ENCODE measurements at regions not wholly inside any gene's neighbourhood (a gene's known extent, or its start where the extent isn't known, plus 50 kb on each side); places are given as distances from the start of the nearest gene placed in this dataset.

GRCh38 chr16:76114681-76115080 lies 162.5 kb upstream of the CNTNAP4 start:
- no peak for TF ChIP-seq SIN3A (IDR thresholded peaks at IDR 0.05; ENCODE audit: borderline replicate concordance, insufficient read depth, low read length)
- TF ChIP-seq POLR2AphosphoS5 (IDR thresholded peaks at IDR 0.05; ENCODE audit: low read depth, low read length): no peak
- TF ChIP-seq REST (IDR thresholded peaks at IDR 0.05; ENCODE audit: insufficient read depth in 1 of 2, low read depth in 2 of 2, low read length in 2 of 2): no peak
- no peak for TF ChIP-seq TAF1 (IDR thresholded peaks at IDR 0.05; ENCODE audit: borderline replicate concordance, insufficient read depth, low read length)
- no peak for TF ChIP-seq FOXP2 (optimal IDR thresholded peaks at IDR 0.05; ENCODE audit: borderline replicate concordance, extremely low read depth, extremely low read length, insufficient read depth)

- peak; percentile 60 to 86; a peak in 3 of 4 replicates for TF ChIP-seq REST (IDR thresholded peaks at IDR 0.05; ENCODE audit: insufficient read depth in 1 of 2, low read depth in 2 of 2, low read length in 2 of 2)
- no peak for TF ChIP-seq TAF1 (IDR thresholded peaks at IDR 0.05; ENCODE audit: borderline replicate concordance, insufficient read depth, low read length)
- no peak for TF ChIP-seq POLR2AphosphoS5 (IDR thresholded peaks at IDR 0.05; ENCODE audit: low read depth, low read length)
- no peak for TF ChIP-seq SIN3A (IDR thresholded peaks at IDR 0.05; ENCODE audit: borderline replicate concordance, insufficient read depth, low read length)
- TF ChIP-seq FOXP2 (optimal IDR thresholded peaks at IDR 0.05; ENCODE audit: borderline replicate concordance, extremely low read depth, extremely low read length, insufficient read depth): no peak
Observed at GRCh38 chr16:76118344-76118743, 158.9 kb upstream of the CNTNAP4 start.

GRCh38 chr16:76121636-76122035 lies 155.6 kb upstream of the CNTNAP4 start:
- TF ChIP-seq FOXP2 (optimal IDR thresholded peaks at IDR 0.05; ENCODE audit: borderline replicate concordance, extremely low read depth, extremely low read length, insufficient read depth) (no peak), TAF1 (IDR thresholded peaks at IDR 0.05; ENCODE audit: borderline replicate concordance, insufficient read depth, low read length) (no peak), POLR2AphosphoS5 (IDR thresholded peaks at IDR 0.05; ENCODE audit: low read depth, low read length) (no peak), REST (IDR thresholded peaks at IDR 0.05; ENCODE audit: insufficient read depth in 1 of 2, low read depth in 2 of 2, low read length in 2 of 2) (no peak), SIN3A (IDR thresholded peaks at IDR 0.05; ENCODE audit: borderline replicate concordance, insufficient read depth, low read length) (no peak)

GRCh38 chr16:76123966-76124365 lies 153.2 kb upstream of the CNTNAP4 start:
- TF ChIP-seq TAF1 (IDR thresholded peaks at IDR 0.05; ENCODE audit: borderline replicate concordance, insufficient read depth, low read length): no peak
- TF ChIP-seq REST (IDR thresholded peaks at IDR 0.05; ENCODE audit: insufficient read depth in 1 of 2, low read depth in 2 of 2, low read length in 2 of 2): no peak
- no peak for TF ChIP-seq FOXP2 (optimal IDR thresholded peaks at IDR 0.05; ENCODE audit: borderline replicate concordance, extremely low read depth, extremely low read length, insufficient read depth)
- no peak for TF ChIP-seq POLR2AphosphoS5 (IDR thresholded peaks at IDR 0.05; ENCODE audit: low read depth, low read length)
- no peak for TF ChIP-seq SIN3A (IDR thresholded peaks at IDR 0.05; ENCODE audit: borderline replicate concordance, insufficient read depth, low read length)

- TF ChIP-seq SIN3A (IDR thresholded peaks at IDR 0.05; ENCODE audit: borderline replicate concordance, insufficient read depth, low read length): no peak
- TF ChIP-seq TAF1 (IDR thresholded peaks at IDR 0.05; ENCODE audit: borderline replicate concordance, insufficient read depth, low read length): no peak
- TF ChIP-seq POLR2AphosphoS5 (IDR thresholded peaks at IDR 0.05; ENCODE audit: low read depth, low read length): no peak
- no peak for TF ChIP-seq REST (IDR thresholded peaks at IDR 0.05; ENCODE audit: insufficient read depth in 1 of 2, low read depth in 2 of 2, low read length in 2 of 2)
- TF ChIP-seq FOXP2 (optimal IDR thresholded peaks at IDR 0.05; ENCODE audit: borderline replicate concordance, extremely low read depth, extremely low read length, insufficient read depth): no peak
Observed at GRCh38 chr16:76125871-76126270, 151.3 kb upstream of the CNTNAP4 start.

Data from PFSK-1 (cell line).